Skin epidermis (tissue), 12 donors: ENCODE measurements at regions not wholly inside any gene's neighbourhood (a gene's known extent, or its start where the extent isn't known, plus 50 kb on each side); places are given as distances from the start of the nearest gene placed in this dataset.
"Not testable (repeated sequence)": the region's sequence is repeated elsewhere in the genome, so short reads cannot be mapped to it uniquely, and the experiment has no call there.

ENCODE experiments used
- H3K27ac ChIP-seq, 21 experiments: fragments of 200-600 bp; sonication (generic) in 11 of 21; one replicate each; pipeline ENCODE4 v1.5.0; 2020; ENCODE audit warnings: mild to moderate bottlenecking in 3 of 21, inconsistent platforms in 2 of 21, moderate library complexity in 2 of 21
- H3K4me3 ChIP-seq, 7 experiments: fragments of 200-600 bp; sonication (generic) in 2 of 7; one replicate each; pipeline ENCODE4 v1.5.0; 2020; ENCODE audit warnings: inconsistent platforms in 2 of 7, mild to moderate bottlenecking in 2 of 7, moderate library complexity in 1 of 7

DNA sequence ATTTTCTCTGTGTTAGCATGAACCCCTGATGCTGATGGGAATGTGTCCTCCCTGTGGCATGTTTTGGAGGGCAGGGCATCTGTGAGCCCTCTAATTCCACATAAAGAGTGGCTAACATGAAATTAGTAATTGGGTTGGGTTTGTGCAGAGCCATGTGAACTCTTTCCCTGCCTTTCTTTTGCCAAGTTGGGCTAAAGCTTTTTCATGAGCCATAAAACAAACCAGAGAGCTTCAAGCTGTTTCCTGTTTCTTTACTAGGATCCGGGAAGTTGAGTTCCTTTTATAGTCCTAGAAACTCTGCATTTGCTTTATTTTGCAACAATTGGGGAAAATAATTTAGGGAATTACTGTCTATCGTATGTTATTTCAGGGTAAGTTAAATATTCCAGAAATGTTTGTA lies 247.1 kb downstream of the RTP5 start:
- not testable (repeated sequence) for H3K27ac ChIP-seq, H3K4me3 ChIP-seq

- H3K4me3 ChIP-seq, H3K27ac ChIP-seq: not testable (repeated sequence)
These were observed 247.8 kb downstream of the RTP5 start for GRCh38 chr2:242117305-242117704.

DNA sequence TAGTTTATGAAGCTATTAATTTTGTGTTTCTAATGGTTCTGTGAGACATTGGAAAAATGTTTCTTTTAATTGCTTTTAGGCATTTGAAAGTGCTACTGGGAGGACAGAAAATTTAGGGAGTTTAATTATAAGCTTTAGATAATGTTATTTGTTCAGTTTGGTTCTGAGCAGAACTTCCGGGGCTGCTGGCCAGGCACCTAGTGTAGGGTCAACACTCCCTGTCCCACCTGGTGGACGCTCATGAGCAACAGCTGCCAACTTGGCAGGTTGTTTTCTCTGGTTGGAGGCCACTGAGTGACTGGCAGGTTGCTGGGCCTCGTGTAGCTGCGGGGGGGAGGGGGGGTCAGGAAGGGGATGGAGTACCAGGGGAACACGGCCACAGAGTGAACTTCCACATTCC lies 250.2 kb downstream of the RTP5 start:
- H3K27ac ChIP-seq, H3K4me3 ChIP-seq: not testable (repeated sequence)

- not testable (repeated sequence) for H3K27ac ChIP-seq, H3K4me3 ChIP-seq
These were observed 261.2 kb downstream of the RTP5 start for GRCh38 chr2:242130682-242131081.

- H3K4me3 ChIP-seq, H3K27ac ChIP-seq: not testable (repeated sequence)
These were observed 290.4 kb downstream of the RTP5 start for GRCh38 chr2:242159921-242160320.

DNA sequence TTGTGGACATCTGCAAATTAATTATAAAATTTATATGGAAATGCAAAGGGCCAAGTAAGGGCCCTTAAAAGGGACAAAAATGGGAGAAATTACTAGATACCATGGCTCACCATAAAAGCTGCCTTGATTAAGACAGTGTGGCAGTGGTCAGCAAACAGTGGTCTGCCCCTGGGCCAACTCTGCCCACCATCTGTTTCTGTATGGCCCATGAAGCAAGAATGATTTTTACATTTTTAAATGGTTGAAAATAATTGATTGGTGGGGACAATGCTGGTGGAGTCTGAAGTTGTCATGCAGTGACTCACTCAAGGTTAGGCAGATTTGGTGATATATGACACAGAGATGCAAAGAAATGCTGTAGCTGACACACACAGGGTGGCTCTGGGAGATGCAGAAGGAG lies 295.6 kb downstream of the RTP5 start:
- H3K27ac ChIP-seq, H3K4me3 ChIP-seq: not testable (repeated sequence)

DNA sequence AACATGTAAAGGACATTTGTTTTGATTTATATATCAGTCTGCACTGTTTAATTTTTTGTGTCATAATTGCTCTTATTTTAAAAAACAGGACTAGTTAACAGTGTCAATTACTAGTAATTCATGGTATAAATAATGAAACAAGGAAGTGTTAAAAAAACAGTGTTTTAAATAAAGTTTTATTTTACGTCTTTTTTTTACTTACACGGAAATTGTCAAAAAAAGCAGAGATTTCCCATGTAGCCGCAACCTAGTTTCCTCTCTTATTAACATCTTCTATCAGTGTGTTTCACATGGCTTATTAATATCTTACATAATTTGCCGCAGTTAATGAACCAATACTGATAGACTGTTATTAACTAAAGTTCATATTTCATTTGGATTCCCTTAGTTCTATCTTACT lies 301.8 kb downstream of the RTP5 start:
- not testable (repeated sequence) for H3K27ac ChIP-seq, H3K4me3 ChIP-seq
